ENCODE measurements at regions not wholly inside any gene's neighbourhood (a gene's known extent, or its start where the extent isn't known, plus 50 kb on each side); places are given as distances from the start of the nearest gene placed in this dataset.

DNA sequence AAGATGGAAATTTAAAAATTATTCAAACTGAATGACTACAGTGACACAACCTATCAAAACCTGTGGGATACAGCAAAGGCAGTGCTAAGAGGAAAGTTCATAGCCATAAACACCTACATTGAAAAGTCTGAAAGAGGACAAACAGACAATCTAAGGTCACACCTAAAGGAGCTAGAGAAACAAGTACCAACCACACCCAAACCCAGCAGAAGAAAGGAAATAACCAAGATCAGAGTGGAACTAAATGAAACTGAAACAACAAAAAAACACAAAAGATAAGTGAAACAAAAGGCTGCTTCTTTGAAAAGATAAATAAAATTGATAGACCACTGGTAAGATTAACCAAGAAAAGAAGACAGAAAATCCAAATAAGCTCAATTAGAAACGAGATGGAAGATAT, 247.2 kb upstream of the ZNF804A start:
- H3K36me3 ChIP-seq (ENCODE audit: control insufficient read depth in 2 of 2, extremely low read depth in 1 of 2, insufficient read depth in 2 of 2, low read length in 2 of 2), result no peaks in the 10 kb centered on the region
- no peaks in the 10 kb centered on the region for H3K9me3 ChIP-seq (ENCODE audit: control insufficient read depth, low read depth, low read length)
- no peak overlapping the region for H3K27ac ChIP-seq (ENCODE audit: control insufficient read depth, insufficient read depth, low read length)
- no peak overlapping the region for H3K9ac ChIP-seq (ENCODE audit: control insufficient read depth, extremely low read depth, insufficient read depth, low read length)
- no peak for TF ChIP-seq EZH2 (IDR thresholded peaks at IDR 0.05; ENCODE audit: low read length)
- TF ChIP-seq, protein P1, sequence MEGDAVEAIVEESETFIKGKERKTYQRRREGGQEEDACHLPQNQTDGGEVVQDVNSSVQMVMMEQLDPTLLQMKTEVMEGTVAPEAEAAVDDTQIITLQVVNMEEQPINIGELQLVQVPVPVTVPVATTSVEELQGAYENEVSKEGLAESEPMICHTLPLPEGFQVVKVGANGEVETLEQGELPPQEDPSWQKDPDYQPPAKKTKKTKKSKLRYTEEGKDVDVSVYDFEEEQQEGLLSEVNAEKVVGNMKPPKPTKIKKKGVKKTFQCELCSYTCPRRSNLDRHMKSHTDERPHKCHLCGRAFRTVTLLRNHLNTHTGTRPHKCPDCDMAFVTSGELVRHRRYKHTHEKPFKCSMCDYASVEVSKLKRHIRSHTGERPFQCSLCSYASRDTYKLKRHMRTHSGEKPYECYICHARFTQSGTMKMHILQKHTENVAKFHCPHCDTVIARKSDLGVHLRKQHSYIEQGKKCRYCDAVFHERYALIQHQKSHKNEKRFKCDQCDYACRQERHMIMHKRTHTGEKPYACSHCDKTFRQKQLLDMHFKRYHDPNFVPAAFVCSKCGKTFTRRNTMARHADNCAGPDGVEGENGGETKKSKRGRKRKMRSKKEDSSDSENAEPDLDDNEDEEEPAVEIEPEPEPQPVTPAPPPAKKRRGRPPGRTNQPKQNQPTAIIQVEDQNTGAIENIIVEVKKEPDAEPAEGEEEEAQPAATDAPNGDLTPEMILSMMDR (optimal IDR thresholded peaks at IDR 0.05 in 1 of 3, IDR thresholded peaks at IDR 0.05 in 1 of 3, conservative IDR thresholded peaks at IDR 0.05 in 1 of 3; ENCODE audit: extremely low read depth in 1 of 3, insufficient read depth in 2 of 3, low read length in 3 of 3), result no peak
- no peak overlapping the region for H3K4me2 ChIP-seq (ENCODE audit: control insufficient read depth, extremely low read depth, insufficient read depth, low read depth, low read length)
- FAIRE-seq (no peak), DNase-seq (ENCODE audit: low read depth, low spot score) (no peak)
- H3K4me1 ChIP-seq (ENCODE audit: control insufficient read depth, extremely low read depth, insufficient read depth, low read length), result no peaks in the 10 kb centered on the region
- no peak overlapping the region for H2AFZ ChIP-seq (ENCODE audit: control insufficient read depth, low read length)
- H3K9me1 ChIP-seq (ENCODE audit: control insufficient read depth, extremely low read depth, insufficient read depth, low read length), result no peaks in the 10 kb centered on the region
- H3K79me2 ChIP-seq (ENCODE audit: control insufficient read depth, insufficient read depth, low read length), result no peaks in the 10 kb centered on the region
- no peaks in the 10 kb centered on the region for H3K27me3 ChIP-seq (ENCODE audit: control insufficient read depth, extremely low read depth, insufficient read depth, low read length)
- H4K20me1 ChIP-seq (ENCODE audit: control insufficient read depth, extremely low read depth, insufficient read depth, low read length), result no peaks in the 10 kb centered on the region
- dilution Hi-C loops (cut with MboI; ENCODE audit: extremely low pct_ligation_motif_present, low sequenced_read_pairs), result no loop called here
- H3K4me3 ChIP-seq (ENCODE audit: control insufficient read depth in 2 of 3, extremely low read depth in 1 of 3, insufficient read depth in 2 of 3, low read depth in 1 of 3, low read length in 3 of 3), result no peak overlapping the region

DNA sequence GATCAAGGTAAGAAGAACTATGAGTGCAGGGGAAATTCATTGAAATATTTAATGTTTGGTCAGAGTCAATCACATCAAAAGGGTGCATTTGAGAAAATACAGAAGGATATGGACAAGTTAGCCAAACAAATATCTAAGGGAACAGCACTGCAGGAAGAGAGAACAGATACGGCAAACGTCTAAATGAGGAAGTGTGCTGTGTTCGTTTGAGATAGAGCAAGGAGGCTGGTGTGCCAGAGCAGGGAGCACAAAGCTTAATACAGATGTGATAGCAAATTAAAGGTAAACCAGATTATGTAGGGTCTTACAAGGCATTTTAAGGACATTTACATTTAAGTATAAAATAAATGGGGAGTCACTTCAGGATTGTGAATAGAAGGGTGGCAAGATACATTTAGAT, 241.3 kb upstream of the ZNF804A start:
- no peak overlapping the region for H3K27ac ChIP-seq (ENCODE audit: control insufficient read depth, insufficient read depth, low read length)
- DNase-seq (ENCODE audit: low read depth, low spot score), result no peak
- H3K9me3 ChIP-seq (ENCODE audit: control insufficient read depth, low read depth, low read length), result no peaks in the 10 kb centered on the region
- no peaks in the 10 kb centered on the region for H3K4me1 ChIP-seq (ENCODE audit: control insufficient read depth, extremely low read depth, insufficient read depth, low read length)
- H3K4me3 ChIP-seq (ENCODE audit: control insufficient read depth in 2 of 3, extremely low read depth in 1 of 3, insufficient read depth in 2 of 3, low read depth in 1 of 3, low read length in 3 of 3), result no peak overlapping the region
- H3K36me3 ChIP-seq (ENCODE audit: control insufficient read depth in 2 of 2, extremely low read depth in 1 of 2, insufficient read depth in 2 of 2, low read length in 2 of 2), result no peaks in the 10 kb centered on the region
- dilution Hi-C loops (cut with MboI; ENCODE audit: extremely low pct_ligation_motif_present, low sequenced_read_pairs), result no loop called here
- H3K4me2 ChIP-seq (ENCODE audit: control insufficient read depth, extremely low read depth, insufficient read depth, low read depth, low read length), result no peak overlapping the region
- H2AFZ ChIP-seq (ENCODE audit: control insufficient read depth, low read length), result no peak overlapping the region
- H3K27me3 ChIP-seq (ENCODE audit: control insufficient read depth, extremely low read depth, insufficient read depth, low read length), result no peaks in the 10 kb centered on the region
- H4K20me1 ChIP-seq (ENCODE audit: control insufficient read depth, extremely low read depth, insufficient read depth, low read length), result no peaks in the 10 kb centered on the region
- H3K9me1 ChIP-seq (ENCODE audit: control insufficient read depth, extremely low read depth, insufficient read depth, low read length), result no peaks in the 10 kb centered on the region
- H3K79me2 ChIP-seq (ENCODE audit: control insufficient read depth, insufficient read depth, low read length), result no peaks in the 10 kb centered on the region
- H3K9ac ChIP-seq (ENCODE audit: control insufficient read depth, extremely low read depth, insufficient read depth, low read length), result no peak overlapping the region
- TF ChIP-seq EZH2 (IDR thresholded peaks at IDR 0.05; ENCODE audit: low read length), result no peak
- TF ChIP-seq, protein P1 (optimal IDR thresholded peaks at IDR 0.05 in 1 of 3, IDR thresholded peaks at IDR 0.05 in 1 of 3, conservative IDR thresholded peaks at IDR 0.05 in 1 of 3; ENCODE audit: extremely low read depth in 1 of 3, insufficient read depth in 2 of 3, low read length in 3 of 3), result no peak
- no peak for FAIRE-seq

Data from keratinocyte (primary cell).